NCI-H510A treated with DMSO at 0.1 percent for 48 hours (cell line): ENCODE measurements at regions not wholly inside any gene's neighbourhood (a gene's known extent, or its start where the extent isn't known, plus 50 kb on each side); places are given as distances from the start of the nearest gene placed in this dataset.
"Not testable (repeated sequence)": the region's sequence is repeated elsewhere in the genome, so short reads cannot be mapped to it uniquely, and the experiment has no call there.

Source experiments
- DNase-seq: peaks from one replicate; lab custom pipeline; 2025; lab: John Stamatoyannopoulos, UW

- no peak for DNase-seq
Observed at GRCh38 chr20:60096166-60096565, 137.9 kb downstream of the CDH26 start.

GRCh38 chr20:60097285-60097684 is 139.1 kb downstream of the CDH26 start:
- no peak for DNase-seq

GRCh38 chr20:60100780-60101179 is 142.6 kb downstream of the CDH26 start:
- no peak for DNase-seq

DNA sequence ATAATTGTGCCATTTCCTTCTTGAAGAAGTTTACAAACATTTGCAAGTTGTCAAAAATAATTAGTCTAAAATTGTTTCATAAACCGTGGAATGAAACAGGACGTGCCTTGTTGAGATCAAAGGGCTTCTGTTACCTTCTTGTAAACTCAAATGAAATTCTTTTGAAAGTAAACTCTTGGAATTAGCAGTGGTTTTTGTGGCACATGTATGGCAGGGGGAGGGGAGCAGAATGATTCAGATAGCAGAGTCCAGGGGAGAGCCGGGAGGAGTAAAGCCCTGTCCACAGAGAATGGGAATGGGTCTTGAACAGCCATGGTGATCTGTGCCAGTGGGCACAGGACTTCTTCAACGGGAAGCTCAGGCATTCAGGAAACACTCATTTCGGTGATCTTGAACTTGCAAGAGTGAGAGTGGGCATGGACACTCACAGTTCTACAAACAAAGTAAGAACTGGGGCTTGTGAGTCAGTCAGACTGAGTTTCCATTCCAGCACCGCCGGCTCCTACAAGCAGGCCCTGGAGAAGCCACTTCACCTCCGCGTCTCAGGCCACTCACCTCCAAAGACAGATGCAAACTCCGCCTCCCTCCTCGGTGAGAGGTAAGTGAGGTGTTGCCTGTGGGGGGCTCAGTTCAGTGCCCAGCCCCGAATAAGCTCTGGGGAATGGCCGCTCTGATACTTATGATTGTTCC is 143.1 kb downstream of the CDH26 start:
- no peak for DNase-seq

DNA sequence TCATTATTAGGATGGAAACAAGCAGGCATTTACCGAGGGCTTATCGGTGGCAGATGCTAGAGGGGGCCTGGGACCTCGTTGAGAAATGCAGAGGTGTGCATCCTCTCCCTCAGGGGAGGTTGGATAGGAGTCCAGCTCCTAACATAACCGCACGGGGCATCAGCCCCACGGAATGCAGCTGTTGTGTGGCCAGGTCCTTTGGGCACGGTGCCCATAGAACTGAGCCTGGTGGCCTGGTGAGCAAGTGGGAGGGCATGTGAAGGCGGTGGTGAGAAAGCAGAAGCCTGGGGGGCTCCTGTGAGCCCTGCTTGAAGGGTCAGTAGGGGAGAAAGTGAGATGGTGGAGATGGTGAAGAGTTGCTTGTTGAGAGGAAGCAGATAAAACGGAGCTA is 143.7 kb downstream of the CDH26 start:
- no peak for DNase-seq

DNA sequence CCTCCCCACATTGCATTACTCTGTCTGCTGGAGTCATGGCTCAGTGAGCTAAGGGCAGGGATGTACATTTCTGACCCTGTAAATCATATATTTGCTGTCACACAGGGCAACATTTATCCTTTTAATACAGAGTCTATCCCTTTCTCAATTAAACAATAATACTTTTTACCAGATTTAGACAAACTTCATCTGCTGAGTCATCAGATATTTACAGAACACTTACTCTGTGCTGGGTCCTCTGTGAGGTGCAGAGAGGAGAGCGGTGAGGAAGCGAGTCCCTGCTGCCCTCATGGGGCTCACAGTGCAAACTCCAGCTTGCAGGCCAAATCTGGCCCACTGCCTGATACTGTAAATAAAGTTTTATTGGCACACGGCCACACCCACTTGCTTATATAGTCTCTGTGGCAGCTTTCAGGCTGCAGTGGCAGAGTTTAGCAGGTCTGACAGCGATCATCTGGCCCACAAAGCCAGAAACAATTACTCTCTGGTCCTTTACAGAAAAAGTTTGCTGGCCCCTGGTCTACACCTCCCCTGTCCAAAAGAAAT is 144.5 kb downstream of the CDH26 start:
- no peak for DNase-seq

DNA sequence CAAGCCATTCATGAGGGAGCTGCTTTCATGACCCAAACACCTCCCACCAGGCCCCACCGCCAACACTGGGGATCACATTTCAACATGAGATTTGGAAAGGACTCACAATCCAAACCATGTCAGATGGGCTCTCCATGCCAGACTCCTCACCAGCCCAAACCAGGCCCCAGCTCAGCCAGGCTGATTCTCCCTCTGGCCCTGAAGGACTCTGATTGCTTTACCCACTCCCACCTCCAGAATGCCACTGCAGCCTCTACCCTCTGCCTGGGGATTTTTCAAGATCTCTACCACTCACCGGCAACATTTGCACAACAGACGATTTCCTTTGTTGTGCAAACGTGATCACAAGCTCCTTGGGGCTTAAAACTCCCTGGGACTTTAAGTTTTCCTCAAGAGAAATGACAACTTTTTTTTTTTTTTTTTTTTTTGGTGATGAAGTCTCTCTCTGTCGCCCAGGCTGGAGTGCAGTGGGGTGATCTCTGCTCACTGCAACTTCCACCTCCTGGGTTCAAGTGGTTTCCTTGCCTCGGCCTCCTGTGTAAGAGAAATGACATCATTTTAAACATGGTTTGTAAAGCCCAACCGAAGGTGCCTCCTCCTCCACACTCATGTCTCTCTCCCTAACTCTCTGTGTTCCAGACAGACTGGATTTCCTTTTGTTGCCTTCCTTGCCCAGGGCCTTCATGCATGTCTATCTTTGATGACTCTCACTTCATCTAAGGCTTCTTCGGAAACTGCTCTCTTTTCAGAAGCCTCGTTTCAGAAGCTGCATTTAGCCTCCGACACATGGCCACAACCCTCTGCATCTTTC is 147.0 kb downstream of the CDH26 start:
- no peak for DNase-seq

DNA sequence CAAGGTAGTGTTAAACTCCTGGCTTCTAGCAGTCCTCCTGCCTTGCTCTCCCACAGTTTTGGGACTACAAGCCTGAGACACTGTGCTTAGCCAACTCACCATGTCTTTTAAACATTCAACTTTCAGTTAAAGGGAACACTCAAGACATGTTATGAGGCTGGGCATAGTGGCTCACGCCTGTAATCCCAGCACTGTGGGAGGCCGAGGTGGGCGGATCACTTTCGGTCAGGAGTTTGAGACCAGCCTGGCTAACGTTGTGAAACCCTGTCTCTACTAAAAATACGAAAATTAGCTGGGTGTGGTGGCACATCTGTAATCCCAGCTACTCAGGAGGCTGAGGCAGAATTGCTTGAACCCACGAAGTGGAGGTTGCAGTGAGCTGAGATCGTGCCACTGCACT is 148.0 kb downstream of the CDH26 start:
- not testable (repeated sequence) for DNase-seq

DNA sequence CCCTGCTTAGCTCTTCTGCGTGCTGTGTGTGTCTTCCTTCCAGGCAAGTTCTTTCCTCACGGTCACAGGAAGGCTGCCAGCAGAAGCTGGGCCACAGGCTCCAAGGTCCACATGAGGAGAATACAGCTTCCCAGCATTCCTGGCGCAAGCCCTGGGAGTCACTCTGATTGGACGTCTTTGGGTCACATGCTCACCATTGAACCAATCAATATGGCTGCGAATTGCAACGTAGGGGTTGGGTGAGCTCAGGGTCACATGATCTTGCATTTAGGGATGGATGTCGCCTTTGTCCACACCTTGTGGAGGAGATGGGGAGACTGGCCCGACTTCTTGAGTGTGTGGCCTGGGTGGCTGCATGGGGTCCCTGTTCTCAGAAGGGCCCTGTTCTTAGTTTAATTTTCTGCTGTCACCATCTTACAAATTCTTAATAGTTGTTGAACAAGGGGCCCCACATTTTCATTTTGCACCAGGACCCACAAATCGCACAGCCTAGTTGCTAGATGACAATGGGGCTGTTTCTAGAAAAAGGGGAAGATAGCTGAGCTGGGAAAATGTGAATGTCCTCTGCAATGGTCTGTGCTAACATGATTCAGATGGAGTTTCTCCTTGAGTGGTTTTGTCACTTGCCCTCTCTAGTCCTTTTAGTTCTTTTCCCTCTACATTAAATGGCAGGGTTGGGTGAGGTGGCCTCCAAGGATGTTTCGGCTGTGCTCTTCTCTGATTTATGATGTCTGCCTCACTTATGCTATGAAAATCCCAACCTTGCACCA is 149.6 kb downstream of the CDH26 start:
- no peak for DNase-seq

DNA sequence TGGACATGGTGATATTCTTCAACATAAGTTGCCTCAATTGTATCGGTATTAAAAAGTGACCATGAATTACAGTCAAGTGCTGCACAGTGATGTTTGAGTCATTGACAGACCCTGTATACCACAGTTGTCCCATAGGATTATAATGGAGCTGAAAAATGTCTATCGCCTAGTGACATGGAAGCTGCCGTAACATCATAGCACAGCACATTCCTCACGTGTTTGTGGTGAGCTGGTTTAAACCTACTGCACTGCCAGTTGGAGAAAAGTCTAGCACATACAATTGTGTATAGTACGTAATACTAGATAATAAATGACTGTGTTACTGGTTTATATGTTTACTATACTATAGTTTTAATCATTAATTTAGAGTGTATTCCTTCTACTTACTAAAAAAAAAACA is 150.2 kb downstream of the CDH26 start:
- DNase-seq, result no peak

DNA sequence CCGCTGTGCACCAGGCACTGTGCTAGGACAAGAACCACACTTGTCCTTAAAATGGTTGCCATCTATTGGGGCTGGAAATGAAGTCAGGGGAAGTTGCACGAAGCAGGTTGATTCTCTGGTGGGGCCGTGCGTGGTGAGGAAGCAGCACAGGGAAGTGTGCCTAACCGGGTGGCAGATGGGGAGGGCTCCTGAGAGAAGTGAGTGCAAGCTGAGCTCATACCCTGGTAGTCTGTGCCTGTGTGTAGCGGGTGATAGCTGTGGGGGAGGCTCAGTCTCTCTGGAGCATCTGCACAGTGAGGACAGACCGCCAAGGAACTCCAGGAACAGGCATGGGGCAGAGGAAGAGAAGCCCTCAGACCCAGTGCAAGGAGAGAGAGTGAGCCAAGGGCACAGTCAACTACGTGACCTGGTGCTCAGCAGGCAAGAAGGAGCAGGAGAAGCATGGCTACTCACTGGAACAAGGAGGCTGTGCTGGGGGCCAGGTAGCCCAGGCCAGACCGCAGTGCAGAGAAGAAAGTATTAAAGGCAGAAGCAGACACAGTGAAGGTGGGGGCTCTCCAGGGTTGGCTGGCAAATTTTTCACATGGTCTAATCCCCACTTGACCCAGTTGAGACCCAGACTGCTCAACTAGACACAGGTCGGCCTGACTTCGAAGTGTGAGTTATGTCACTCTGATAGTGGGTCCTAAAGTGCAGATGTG is 155.0 kb downstream of the CDH26 start:
- DNase-seq, result no peak

- no peak for DNase-seq
Observed at GRCh38 chr20:60113771-60114170, 155.5 kb downstream of the CDH26 start.

DNA sequence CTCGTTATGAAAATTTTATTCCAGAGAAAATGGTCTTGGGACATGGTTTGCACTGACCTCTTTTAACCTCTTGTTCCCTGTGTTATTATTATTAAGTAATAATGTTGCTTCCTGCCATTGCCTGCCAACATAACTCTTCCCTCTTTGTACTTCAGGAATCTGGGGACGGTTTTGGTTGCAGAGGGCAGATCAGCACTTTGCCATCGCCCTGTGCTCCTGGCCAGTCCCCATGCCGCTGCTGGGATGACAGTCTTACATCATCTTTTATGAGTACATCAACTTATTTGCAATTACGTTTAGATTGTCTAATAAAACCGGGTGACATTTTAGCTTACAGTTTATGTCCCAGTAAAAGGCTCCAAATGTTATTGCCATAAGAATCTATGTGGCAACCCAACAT is 157.2 kb downstream of the CDH26 start:
- no peak for DNase-seq

- no peak for DNase-seq
Observed at GRCh38 chr20:60116128-60116909, 158.1 kb downstream of the CDH26 start.

DNA sequence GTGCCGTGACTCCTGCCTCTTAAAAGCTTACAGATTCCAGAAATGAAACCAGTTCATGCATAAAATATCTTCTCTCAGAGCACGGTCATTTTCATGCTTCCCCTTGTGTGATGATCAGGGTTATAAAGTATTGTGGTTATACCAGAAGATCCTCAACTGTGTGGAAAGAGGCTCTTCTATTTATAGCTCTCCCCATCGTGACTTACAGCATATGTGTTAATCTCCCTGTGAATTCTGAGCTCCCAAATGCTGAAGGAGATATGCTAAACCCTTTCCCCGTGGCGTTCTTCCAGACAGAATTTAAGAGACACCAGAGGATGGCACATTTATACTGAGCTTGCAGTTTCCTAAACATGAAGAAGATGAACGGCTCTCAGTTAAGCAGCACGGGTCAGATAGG is 158.8 kb downstream of the CDH26 start:
- DNase-seq, result no peak

DNA sequence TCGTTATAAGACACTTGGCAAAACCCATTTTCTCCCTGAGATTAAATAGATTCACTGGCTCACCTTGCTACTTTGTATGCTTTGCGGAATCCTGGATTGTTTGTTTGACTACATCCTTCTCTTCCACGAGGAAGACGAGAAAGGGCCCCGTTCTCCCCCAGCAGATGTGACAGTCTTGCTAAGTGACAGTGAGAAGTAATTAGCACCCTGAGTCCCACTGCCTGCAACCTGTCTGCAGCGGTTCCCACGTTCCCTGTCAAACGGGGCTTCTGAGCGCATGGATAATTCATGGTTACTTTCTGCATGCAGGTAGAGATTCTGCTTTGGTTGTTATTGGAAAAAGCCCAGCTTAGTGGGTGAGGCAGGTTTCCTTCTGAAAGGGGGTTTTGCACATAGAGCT is 163.7 kb downstream of the CDH26 start:
- no peak for DNase-seq

- no peak for DNase-seq
Observed at GRCh38 chr20:60122671-60123070, 164.4 kb downstream of the CDH26 start.

DNA sequence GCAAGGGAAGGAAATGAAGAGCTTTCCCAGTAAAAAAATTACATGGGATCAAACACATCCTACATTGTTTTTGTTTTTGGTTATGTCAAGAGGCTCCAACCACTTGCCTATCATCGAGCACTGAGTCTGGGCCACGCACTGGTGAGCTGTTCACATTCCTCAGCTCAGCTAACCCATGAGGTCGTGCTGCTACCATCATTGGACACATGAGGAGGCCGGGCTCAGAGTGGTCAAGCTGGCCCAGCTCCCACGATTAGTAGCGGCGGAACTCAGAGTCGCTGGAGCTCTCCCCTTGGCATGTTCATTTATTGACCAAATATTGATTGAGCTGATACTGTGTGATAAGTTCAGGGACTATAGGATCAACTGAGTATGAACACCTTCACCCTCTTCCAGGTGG is 164.9 kb downstream of the CDH26 start:
- DNase-seq, result no peak

- DNase-seq, result no peak
Observed at GRCh38 chr20:60123652-60124051, 165.4 kb downstream of the CDH26 start.

GRCh38 chr20:60124776-60125381 is 166.7 kb downstream of the CDH26 start:
- no peak for DNase-seq

GRCh38 chr20:60125513-60125912 is 167.3 kb downstream of the CDH26 start:
- no peak for DNase-seq
